ENCODE measurements at regions not wholly inside any gene's neighbourhood (a gene's known extent, or its start where the extent isn't known, plus 50 kb on each side); places are given as distances from the start of the nearest gene placed in this dataset.
"Not testable (repeated sequence)": the region's sequence is repeated elsewhere in the genome, so short reads cannot be mapped to it uniquely, and the experiment has no call there.

GRCh38 chr10:64441872-64442271 lies 920.7 kb downstream of the REEP3 start:
- 94 to 95% methylated on average over 14 of the region's 14 CpGs for WGBS, 2 donors

DNA sequence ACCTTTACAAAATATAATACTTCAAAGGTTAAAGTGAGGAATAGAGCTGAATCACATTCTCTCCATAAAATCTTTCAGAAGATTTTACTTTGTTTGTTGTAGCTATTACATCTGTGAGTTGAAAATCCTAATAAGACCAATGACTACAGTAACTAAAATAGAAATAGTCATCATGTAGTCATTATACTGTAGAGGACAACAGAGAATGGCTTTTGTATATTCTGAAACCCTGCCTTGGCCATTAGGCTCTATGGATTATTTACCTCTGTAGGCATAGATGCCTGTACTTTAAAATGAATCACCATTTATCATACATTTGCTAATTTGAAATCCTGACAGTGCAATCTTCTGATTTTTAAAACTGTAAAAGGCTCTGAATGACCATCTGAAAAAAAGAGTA lies 923.0 kb downstream of the REEP3 start:
- intact Hi-C loops (cut with DNase I), result no loop called here
- Histone ChIP-seq H3K4me1 (ENCODE audit: control insufficient read depth in 1 of 2, insufficient read depth in 2 of 2, low read length in 2 of 2) (no peaks in the 10 kb centered on the region), H3K4me3 (ENCODE audit: low read length in 2 of 2) (no peak overlapping the region), H3K27me3 (ENCODE audit: control insufficient read depth in 1 of 2, insufficient read depth in 2 of 2, low read length in 1 of 2) (peaks cover 0 to 2% of the 10 kb centered on the region in 2 donors), H3K36me3 (ENCODE audit: control insufficient read depth in 1 of 2, insufficient read depth in 2 of 2, low read length in 1 of 2) (no peaks in the 10 kb centered on the region), H3K9me3 (ENCODE audit: control insufficient read depth, low read length) (no peaks in the 10 kb centered on the region), H3K27ac (ENCODE audit: low read depth in 1 of 2, low read length in 2 of 2) (no peak overlapping the region)
- ATAC-seq (ENCODE audit: low FRiP score), result no peak
- DNase-seq, result no peak

More at GRCh38 chr10:64441872-64442271, 920.7 kb downstream of the REEP3 start:
- intact Hi-C loops (cut with DNase I); DNase-seq; H3K9me3 ChIP-seq (ENCODE audit: control insufficient read depth, low read length); H3K27ac ChIP-seq (ENCODE audit: low read depth in 1 of 2, low read length in 2 of 2); H3K27me3 ChIP-seq (ENCODE audit: control insufficient read depth in 1 of 2, insufficient read depth in 2 of 2, low read length in 1 of 2); H3K4me1 ChIP-seq (ENCODE audit: control insufficient read depth in 1 of 2, insufficient read depth in 2 of 2, low read length in 2 of 2); H3K36me3 ChIP-seq (ENCODE audit: control insufficient read depth in 1 of 2, insufficient read depth in 2 of 2, low read length in 1 of 2); ATAC-seq (ENCODE audit: low FRiP score); H3K4me3 ChIP-seq (ENCODE audit: low read length in 2 of 2): not testable (repeated sequence)

DNA sequence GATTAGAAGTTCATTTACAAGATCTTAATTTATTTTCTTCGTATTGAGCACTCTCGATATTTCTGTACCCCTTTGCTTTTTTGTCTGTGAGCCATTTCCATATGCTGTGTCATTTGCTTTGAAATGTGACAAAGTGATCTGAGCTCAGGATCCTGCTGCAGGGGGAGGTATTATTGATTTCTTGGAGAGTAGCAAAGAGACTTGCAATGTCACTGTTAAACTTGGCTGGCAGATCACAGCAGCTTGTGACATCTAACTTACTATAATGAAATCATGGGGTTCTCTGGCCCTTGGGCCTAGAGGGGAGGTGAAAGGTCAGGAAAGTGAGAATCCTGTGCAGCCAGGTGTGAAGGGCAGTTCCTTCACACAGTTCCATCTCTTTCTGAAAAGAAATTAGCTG lies 923.4 kb downstream of the REEP3 start:
- Histone ChIP-seq H3K27ac (ENCODE audit: low read depth in 1 of 2, low read length in 2 of 2) (no peak overlapping the region), H3K4me3 (ENCODE audit: low read length in 2 of 2) (no peak overlapping the region), H3K4me1 (ENCODE audit: control insufficient read depth in 1 of 2, insufficient read depth in 2 of 2, low read length in 2 of 2) (no peaks in the 10 kb centered on the region), H3K27me3 (ENCODE audit: control insufficient read depth in 1 of 2, insufficient read depth in 2 of 2, low read length in 1 of 2) (peaks cover 0 to 2% of the 10 kb centered on the region in 2 donors), H3K36me3 (ENCODE audit: control insufficient read depth in 1 of 2, insufficient read depth in 2 of 2, low read length in 1 of 2) (no peaks in the 10 kb centered on the region), H3K9me3 (ENCODE audit: control insufficient read depth, low read length) (no peaks in the 10 kb centered on the region)
- DNase-seq, result no peak
- WGBS, 2 donors, result 88 to 90% methylated on average over 2 of the region's 2 CpGs
- intact Hi-C loops (cut with DNase I), result no loop called here
- no peak for ATAC-seq (ENCODE audit: low FRiP score)

GRCh38 chr10:64449603-64450002 lies 928.4 kb downstream of the REEP3 start:
- H3K9me3 ChIP-seq (ENCODE audit: control insufficient read depth, low read length), result no peaks in the 10 kb centered on the region
- H3K4me1 ChIP-seq (ENCODE audit: control insufficient read depth in 1 of 2, insufficient read depth in 2 of 2, low read length in 2 of 2), result no peaks in the 10 kb centered on the region
- no peak for ATAC-seq (ENCODE audit: low FRiP score)
- intact Hi-C loops (cut with DNase I), result no loop called here
- no peak overlapping the region for H3K27ac ChIP-seq (ENCODE audit: low read depth in 1 of 2, low read length in 2 of 2)
- DNase-seq, result no peak
- H3K36me3 ChIP-seq (ENCODE audit: control insufficient read depth in 1 of 2, insufficient read depth in 2 of 2, low read length in 1 of 2), result no peaks in the 10 kb centered on the region
- H3K4me3 ChIP-seq (ENCODE audit: low read length in 2 of 2), result no peak overlapping the region
- H3K27me3 ChIP-seq (ENCODE audit: control insufficient read depth in 1 of 2, insufficient read depth in 2 of 2, low read length in 1 of 2), result peaks cover 0 to 2% of the 10 kb centered on the region in 2 donors

DNA sequence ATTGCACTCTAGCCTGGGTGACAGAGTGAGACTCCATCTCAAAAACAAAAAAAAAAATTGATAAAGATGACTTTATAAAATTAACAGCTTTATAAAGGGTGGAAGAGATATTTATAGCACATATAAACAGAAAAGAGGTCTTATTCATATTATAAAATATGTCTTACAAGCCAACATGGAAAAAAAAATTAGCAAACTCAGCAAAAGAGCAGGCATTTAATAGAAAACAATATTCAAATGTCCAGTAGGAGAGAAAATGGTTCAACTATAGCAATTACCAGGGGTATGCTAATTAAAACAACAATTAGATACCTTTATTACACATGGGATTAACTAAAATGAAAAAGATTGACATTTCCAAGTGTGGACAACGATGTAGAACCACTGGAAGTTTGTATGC lies 929.1 kb downstream of the REEP3 start:
- ATAC-seq (ENCODE audit: low FRiP score) (no peak), DNase-seq (no peak)
- no peak overlapping the region for H3K27ac ChIP-seq (ENCODE audit: low read depth in 1 of 2, low read length in 2 of 2)
- H3K4me1 ChIP-seq (ENCODE audit: control insufficient read depth in 1 of 2, insufficient read depth in 2 of 2, low read length in 2 of 2), result no peaks in the 10 kb centered on the region
- H3K9me3 ChIP-seq (ENCODE audit: control insufficient read depth, low read length), result no peaks in the 10 kb centered on the region
- peaks cover 0 to 2% of the 10 kb centered on the region in 2 donors for H3K27me3 ChIP-seq (ENCODE audit: control insufficient read depth in 1 of 2, insufficient read depth in 2 of 2, low read length in 1 of 2)
- no peaks in the 10 kb centered on the region for H3K36me3 ChIP-seq (ENCODE audit: control insufficient read depth in 1 of 2, insufficient read depth in 2 of 2, low read length in 1 of 2)
- H3K4me3 ChIP-seq (ENCODE audit: low read length in 2 of 2), result no peak overlapping the region
- intact Hi-C loops (cut with DNase I), result no loop called here
- WGBS, 2 donors, result 76 to 83% methylated on average over 1 of the region's 1 CpG

DNA sequence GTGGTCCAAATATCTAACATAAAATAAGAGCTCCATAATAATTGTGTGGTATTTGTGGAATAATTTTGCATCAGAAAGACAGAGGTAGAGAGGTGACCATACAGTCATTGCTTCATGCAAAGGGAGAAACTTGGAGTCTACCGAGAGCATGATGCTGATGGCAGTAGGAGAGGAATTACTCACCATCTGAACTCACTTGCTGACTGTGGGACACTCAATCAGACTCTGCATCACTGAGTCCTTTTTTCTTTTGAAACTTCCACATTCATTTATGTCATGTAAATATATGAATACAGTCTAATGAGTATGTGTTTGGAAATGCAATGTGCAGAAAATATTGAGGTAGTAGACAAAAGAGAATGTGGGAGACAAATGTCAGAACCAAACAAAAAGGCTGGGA lies 933.8 kb downstream of the REEP3 start:
- Histone ChIP-seq H3K36me3 (ENCODE audit: control insufficient read depth in 1 of 2, insufficient read depth in 2 of 2, low read length in 1 of 2) (no peaks in the 10 kb centered on the region), H3K4me3 (ENCODE audit: low read length in 2 of 2) (no peak overlapping the region), H3K9me3 (ENCODE audit: control insufficient read depth, low read length) (no peaks in the 10 kb centered on the region), H3K4me1 (ENCODE audit: control insufficient read depth in 1 of 2, insufficient read depth in 2 of 2, low read length in 2 of 2) (no peaks in the 10 kb centered on the region), H3K27me3 (ENCODE audit: control insufficient read depth in 1 of 2, insufficient read depth in 2 of 2, low read length in 1 of 2) (no peaks in the 10 kb centered on the region), H3K27ac (ENCODE audit: low read depth in 1 of 2, low read length in 2 of 2) (no peak overlapping the region)
- DNase-seq (no peak), ATAC-seq (ENCODE audit: low FRiP score) (no peak)
- 81 to 92% methylated on average over 1 of the region's 1 CpG for WGBS, 2 donors
- intact Hi-C loops (cut with DNase I), result no loop called here

- no peak for DNase-seq
- ATAC-seq (ENCODE audit: low FRiP score), result no peak
- Histone ChIP-seq H3K27me3 (ENCODE audit: control insufficient read depth in 1 of 2, insufficient read depth in 2 of 2, low read length in 1 of 2) (no peaks in the 10 kb centered on the region), H3K4me3 (ENCODE audit: low read length in 2 of 2) (no peak overlapping the region), H3K9me3 (ENCODE audit: control insufficient read depth, low read length) (no peaks in the 10 kb centered on the region), H3K4me1 (ENCODE audit: control insufficient read depth in 1 of 2, insufficient read depth in 2 of 2, low read length in 2 of 2) (no peaks in the 10 kb centered on the region), H3K36me3 (ENCODE audit: control insufficient read depth in 1 of 2, insufficient read depth in 2 of 2, low read length in 1 of 2) (no peaks in the 10 kb centered on the region), H3K27ac (ENCODE audit: low read depth in 1 of 2, low read length in 2 of 2) (no peak overlapping the region)
- WGBS, 2 donors, result 78 to 80% methylated on average over 1 of the region's 1 CpG
- intact Hi-C loops (cut with DNase I), result no loop called here
Measured at GRCh38 chr10:64458306-64458705, 937.1 kb downstream of the REEP3 start.

DNA sequence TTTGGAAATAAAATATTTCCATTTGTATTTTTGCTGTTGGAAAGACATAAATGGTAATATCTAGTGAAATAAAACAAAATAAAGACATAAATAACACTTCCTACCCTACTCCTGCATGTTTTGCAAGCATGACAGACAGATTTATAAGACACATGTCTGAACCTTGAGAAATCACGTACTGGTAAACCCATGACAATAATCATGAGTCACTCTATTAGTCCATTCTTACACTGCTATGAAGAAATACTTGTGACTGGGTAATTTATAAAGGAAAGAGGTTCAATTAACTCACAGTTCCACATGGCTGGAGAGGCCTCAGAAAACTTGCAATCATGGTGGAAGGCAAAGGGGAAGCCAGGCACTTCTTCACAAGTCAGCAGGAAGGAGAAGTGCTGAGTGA lies 942.2 kb downstream of the REEP3 start:
- intact Hi-C loops (cut with DNase I), result no loop called here

DNA sequence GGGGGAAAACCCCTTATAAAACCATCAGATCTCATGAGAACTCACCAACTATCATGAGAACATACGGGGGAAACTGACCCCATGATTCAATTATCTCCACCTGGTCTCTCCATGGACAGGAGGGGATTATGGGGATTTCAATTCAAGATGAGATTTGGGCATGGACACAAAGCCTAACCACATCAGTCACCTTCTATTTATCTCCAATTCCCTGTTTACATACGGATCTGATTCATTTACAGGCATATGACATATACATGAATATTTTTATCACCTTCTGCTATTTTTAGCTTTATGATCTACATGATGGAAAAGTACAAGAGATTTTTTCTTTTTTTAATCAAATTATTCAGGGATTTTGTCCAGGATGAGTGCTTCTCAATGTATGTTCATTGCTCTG lies 944.5 kb downstream of the REEP3 start:
- H3K27ac ChIP-seq (ENCODE audit: low read depth in 1 of 2, low read length in 2 of 2), result no peak overlapping the region
- 59 to 69% methylated on average over 2 of the region's 2 CpGs for WGBS, 2 donors
- peaks cover 4% of the 10 kb centered on the region for H3K9me3 ChIP-seq (ENCODE audit: control insufficient read depth, low read length)
- H3K4me1 ChIP-seq (ENCODE audit: control insufficient read depth in 1 of 2, insufficient read depth in 2 of 2, low read length in 2 of 2), result no peaks in the 10 kb centered on the region
- no peaks in the 10 kb centered on the region for H3K36me3 ChIP-seq (ENCODE audit: control insufficient read depth in 1 of 2, insufficient read depth in 2 of 2, low read length in 1 of 2)
- H3K4me3 ChIP-seq (ENCODE audit: low read length in 2 of 2), result no peak overlapping the region
- no peak for ATAC-seq (ENCODE audit: low FRiP score)
- no peak for DNase-seq
- H3K27me3 ChIP-seq (ENCODE audit: control insufficient read depth in 1 of 2, insufficient read depth in 2 of 2, low read length in 1 of 2), result no peaks in the 10 kb centered on the region
- intact Hi-C loops (cut with DNase I), result no loop called here

More for the DNA sequence above, 942.2 kb downstream of the REEP3 start:
- ATAC-seq (ENCODE audit: low FRiP score) (no peak), DNase-seq (no peak)
- Histone ChIP-seq H3K27ac (ENCODE audit: low read depth in 1 of 2, low read length in 2 of 2) (no peak overlapping the region), H3K4me1 (ENCODE audit: control insufficient read depth in 1 of 2, insufficient read depth in 2 of 2, low read length in 2 of 2) (no peaks in the 10 kb centered on the region), H3K36me3 (ENCODE audit: control insufficient read depth in 1 of 2, insufficient read depth in 2 of 2, low read length in 1 of 2) (no peaks in the 10 kb centered on the region), H3K9me3 (ENCODE audit: control insufficient read depth, low read length) (peaks cover 4% of the 10 kb centered on the region), H3K4me3 (ENCODE audit: low read length in 2 of 2) (no peak overlapping the region), H3K27me3 (ENCODE audit: control insufficient read depth in 1 of 2, insufficient read depth in 2 of 2, low read length in 1 of 2) (no peaks in the 10 kb centered on the region)
- WGBS, 2 donors, result 62 to 68% methylated on average over 1 of the region's 1 CpG

Measured in aorta (tissue), 5 donors.